Neural cell (in vitro differentiated cells): ENCODE measurements at regions not wholly inside any gene's neighbourhood (a gene's known extent, or its start where the extent isn't known, plus 50 kb on each side); places are given as distances from the start of the nearest gene placed in this dataset.
"Not testable (repeated sequence)": the region's sequence is repeated elsewhere in the genome, so short reads cannot be mapped to it uniquely, and the experiment has no call there.

ENCODE experiments used
- H2AFZ ChIP-seq: fragments of 200-600, 300-800 bp; sonication (generic), shearing (Covaris generic); 2 replicates; pipeline ENCODE4 v1.6.0; 2014; ENCODE audit warnings: low read depth, mild to moderate bottlenecking, antibody characterized with exemption, low read length, moderate library complexity
- H3F3A ChIP-seq: fragments of 200-600 bp; shearing (Covaris generic); 2 replicates; pipeline ENCODE4 v1.6.1; 2016; ENCODE audit warnings: mild to moderate bottlenecking, moderate library complexity, mixed read lengths, antibody characterized with exemption, low read length; ENCODE audit not compliant: insufficient read depth, poor library complexity, severe bottlenecking
- H3K27ac ChIP-seq: fragments of 200-600, 300-800 bp; sonication (generic), shearing (Covaris generic); 2 replicates; pipeline ENCODE4 v1.5.1; 2014; ENCODE audit warnings: mild to moderate bottlenecking, low read length, moderate library complexity
- H3K27me3 ChIP-seq: fragments of 300-800, 200-600 bp; sonication (generic), shearing (Covaris generic); 2 replicates; pipeline ENCODE4 v1.6.0; 2014; ENCODE audit warnings: mild to moderate bottlenecking, low read depth, low read length, moderate library complexity; ENCODE audit not compliant: insufficient read depth
- H3K36me3 ChIP-seq: fragments of 300-800, 200-600 bp; sonication (generic), shearing (Covaris generic); 2 replicates; pipeline ENCODE4 v1.5.1; 2014; ENCODE audit warnings: mild to moderate bottlenecking, antibody characterized with exemption, low read length, moderate library complexity; ENCODE audit not compliant: insufficient read depth
- H3K4me2 ChIP-seq: fragments of 300-800, 200-600 bp; sonication (generic), shearing (Covaris generic); 2 replicates; pipeline ENCODE4 v1.6.0; 2014; ENCODE audit warnings: mild to moderate bottlenecking, low read length
- H3K4me3 ChIP-seq: fragments of 300-800, 200-600 bp; sonication (generic), shearing (Covaris generic); 2 replicates; pipeline ENCODE4 v1.5.1; 2014; ENCODE audit warnings: mild to moderate bottlenecking, low read length, moderate library complexity
- H3K79me2 ChIP-seq: fragments of 200-600 bp; shearing (Covaris generic); replicated peaks from 2 replicates; pipeline ENCODE4 v1.6.0; 2014; ENCODE audit warnings: mild to moderate bottlenecking, low read length, moderate library complexity; ENCODE audit not compliant: insufficient read depth
- H3K9ac ChIP-seq: fragments of 300-800, 200-600 bp; sonication (generic), shearing (Covaris generic); 2 replicates; pipeline ENCODE4 v1.6.1; 2016; ENCODE audit warnings: mild to moderate bottlenecking, low read length, mixed read lengths
- H3K9me2 ChIP-seq: fragments of 200-600 bp; shearing (Covaris generic); 2 replicates; pipeline ENCODE4 v1.6.1; 2016; ENCODE audit warnings: mild to moderate bottlenecking, low read length, mixed read lengths; ENCODE audit not compliant: insufficient read depth
- H3K9me3 ChIP-seq: fragments of 200-600, 300-800 bp; sonication (generic), shearing (Covaris generic); 2 replicates; pipeline ENCODE4 v1.6.1; 2016; ENCODE audit warnings: mild to moderate bottlenecking, mixed run types, low read length, moderate library complexity, mixed read lengths
- H4K20me1 ChIP-seq: fragments of 200-600 bp; shearing (Covaris generic); 2 replicates; pipeline ENCODE4 v1.6.1; 2016; ENCODE audit warnings: mild to moderate bottlenecking, mixed run types; ENCODE audit not compliant: insufficient read depth
- CTCF ChIP-seq: fragments of 450-650 bp; IDR thresholded peaks from 2 replicates; pipeline ENCODE4 v1.5.1; 2014; ENCODE audit warnings: antibody characterized with exemption, mild to moderate bottlenecking, moderate library complexity; ENCODE audit not compliant: poor library complexity, severe bottlenecking
- EP300 ChIP-seq: fragments of 450-650 bp; conservative IDR thresholded peaks from 2 replicates; pipeline ENCODE4 v1.6.1; 2014; ENCODE audit warnings: antibody characterized with exemption, mild to moderate bottlenecking, moderate library complexity; ENCODE audit not compliant: poor library complexity, severe bottlenecking
- EZH2 ChIP-seq: fragments of 200-600, 300-800 bp; shearing (Covaris generic), sonication (generic); IDR thresholded peaks from 2 replicates; pipeline ENCODE4 v1.6.1; 2014; ENCODE audit warnings: antibody characterized with exemption, low read length, borderline replicate concordance, mild to moderate bottlenecking; ENCODE audit not compliant: insufficient read depth, poor library complexity, severe bottlenecking
- MXI1 ChIP-seq: fragments of 450-650 bp; conservative IDR thresholded peaks from 2 replicates; pipeline ENCODE4 v1.6.1; 2014; ENCODE audit warnings: antibody characterized with exemption, mild to moderate bottlenecking; ENCODE audit not compliant: poor library complexity, severe bottlenecking
- POLR2AphosphoS5 ChIP-seq: IDR thresholded peaks from 2 replicates; pipeline ENCODE4 v1.6.1; 2012
- RAD21 ChIP-seq: fragments of 450-650 bp; conservative IDR thresholded peaks from 2 replicates; pipeline ENCODE4 v1.6.1; 2014; ENCODE audit warnings: antibody characterized with exemption, mild to moderate bottlenecking, moderate library complexity
- REST ChIP-seq: IDR thresholded peaks from 2 replicates; pipeline ENCODE4 v1.6.1; 2012; ENCODE audit warnings: borderline replicate concordance
- SMC3 ChIP-seq: fragments of 450-650 bp; conservative IDR thresholded peaks from 2 replicates; pipeline ENCODE4 v1.6.1; 2014; ENCODE audit warnings: antibody characterized with exemption, mild to moderate bottlenecking, moderate library complexity; ENCODE audit not compliant: poor library complexity
- TAF1 ChIP-seq: IDR thresholded peaks from 2 replicates; pipeline ENCODE4 v1.6.1; 2012; ENCODE audit warnings: low read depth

- no peaks in the 10 kb centered on the region for H3K9me3 ChIP-seq
- no peak overlapping the region for H3K4me2 ChIP-seq
- no peaks in the 10 kb centered on the region for H4K20me1 ChIP-seq
- no peaks in the 10 kb centered on the region for H3K36me3 ChIP-seq
- H3F3A ChIP-seq = no peaks in the 10 kb centered on the region
- TF ChIP-seq EZH2 (no peak), TAF1 (no peak), SMC3 (no peak), MXI1 (no peak), POLR2AphosphoS5 (no peak), CTCF (no peak), RAD21 (no peak), REST (no peak), EP300 (no peak)
- no peaks in the 10 kb centered on the region for H3K9me2 ChIP-seq
- no peak overlapping the region for H3K9ac ChIP-seq
- H3K27me3 ChIP-seq = no peaks in the 10 kb centered on the region
- H3K27ac ChIP-seq = no peak overlapping the region
- H3K4me3 ChIP-seq = no peak overlapping the region
- no peaks in the 10 kb centered on the region for H3K79me2 ChIP-seq
- H2AFZ ChIP-seq = no peak overlapping the region
Observed at GRCh38 chr10:64773357-64773756, 1252.2 kb downstream of the REEP3 start.

GRCh38 chr10:64784451-64784850 lies 1263.2 kb downstream of the REEP3 start:
- H3K27me3 ChIP-seq, H3F3A ChIP-seq, H3K4me3 ChIP-seq, H3K9me2 ChIP-seq, H3K9ac ChIP-seq, H2AFZ ChIP-seq, H4K20me1 ChIP-seq, H3K9me3 ChIP-seq, H3K4me2 ChIP-seq, H3K27ac ChIP-seq, H3K36me3 ChIP-seq, H3K79me2 ChIP-seq: not testable (repeated sequence)

- no peaks in the 10 kb centered on the region for H3K79me2 ChIP-seq
- H3K27me3 ChIP-seq = no peaks in the 10 kb centered on the region
- no peaks in the 10 kb centered on the region for H3K9me2 ChIP-seq
- no peaks in the 10 kb centered on the region for H4K20me1 ChIP-seq
- H3K4me2 ChIP-seq = no peak overlapping the region
- no peaks in the 10 kb centered on the region for H3K9me3 ChIP-seq
- H2AFZ ChIP-seq = no peak overlapping the region
- H3K36me3 ChIP-seq = no peaks in the 10 kb centered on the region
- H3K4me3 ChIP-seq = no peak overlapping the region
- H3K27ac ChIP-seq = no peak overlapping the region
- H3F3A ChIP-seq = no peaks in the 10 kb centered on the region
- TF ChIP-seq POLR2AphosphoS5 = no peak
- no peak for TF ChIP-seq EZH2
- TF ChIP-seq TAF1 = no peak
- no peak for TF ChIP-seq REST
- TF ChIP-seq RAD21 = no peak
- no peak for TF ChIP-seq CTCF
- TF ChIP-seq EP300 = no peak
- TF ChIP-seq SMC3 = no peak
- no peak for TF ChIP-seq MXI1
- H3K9ac ChIP-seq = no peak overlapping the region
Observed at GRCh38 chr10:64785816-64786215, 1264.6 kb downstream of the REEP3 start.
